Transverse colon (tissue), 4 donors: ENCODE measurements at regions not wholly inside any gene's neighbourhood (a gene's known extent, or its start where the extent isn't known, plus 50 kb on each side); places are given as distances from the start of the nearest gene placed in this dataset.
"Not testable (repeated sequence)": the region's sequence is repeated elsewhere in the genome, so short reads cannot be mapped to it uniquely, and the experiment has no call there.

Experiments
- POLR2AphosphoS5 ChIP-seq, 3 donors: sonication (generic); formaldehyde crosslinking; IDR thresholded peaks; one replicate each; pipeline ENCODE4 v1.6.1; 2016; ENCODE audit warnings: antibody characterized with exemption in 3 of 3
- TF ChIP-seq, protein P1 (sequence below), 5 experiments: fragments of 200-600 bp in 3 of 5; fragments of 450-650 bp in 2 of 5; sonication (generic) in 3 of 5; IDR thresholded peaks; 1 replicate in 2 of 5; 2 replicates in 3 of 5; pipeline ENCODE4 v1.5.1; 2016 to 2017; ENCODE audit warnings: antibody characterized with exemption in 5 of 5, inconsistent platforms in 3 of 5, mild to moderate bottlenecking in 2 of 5, moderate library complexity in 1 of 5

- TF ChIP-seq, protein P1, sequence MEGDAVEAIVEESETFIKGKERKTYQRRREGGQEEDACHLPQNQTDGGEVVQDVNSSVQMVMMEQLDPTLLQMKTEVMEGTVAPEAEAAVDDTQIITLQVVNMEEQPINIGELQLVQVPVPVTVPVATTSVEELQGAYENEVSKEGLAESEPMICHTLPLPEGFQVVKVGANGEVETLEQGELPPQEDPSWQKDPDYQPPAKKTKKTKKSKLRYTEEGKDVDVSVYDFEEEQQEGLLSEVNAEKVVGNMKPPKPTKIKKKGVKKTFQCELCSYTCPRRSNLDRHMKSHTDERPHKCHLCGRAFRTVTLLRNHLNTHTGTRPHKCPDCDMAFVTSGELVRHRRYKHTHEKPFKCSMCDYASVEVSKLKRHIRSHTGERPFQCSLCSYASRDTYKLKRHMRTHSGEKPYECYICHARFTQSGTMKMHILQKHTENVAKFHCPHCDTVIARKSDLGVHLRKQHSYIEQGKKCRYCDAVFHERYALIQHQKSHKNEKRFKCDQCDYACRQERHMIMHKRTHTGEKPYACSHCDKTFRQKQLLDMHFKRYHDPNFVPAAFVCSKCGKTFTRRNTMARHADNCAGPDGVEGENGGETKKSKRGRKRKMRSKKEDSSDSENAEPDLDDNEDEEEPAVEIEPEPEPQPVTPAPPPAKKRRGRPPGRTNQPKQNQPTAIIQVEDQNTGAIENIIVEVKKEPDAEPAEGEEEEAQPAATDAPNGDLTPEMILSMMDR (IDR thresholded peaks at IDR 0.05), result not testable (repeated sequence)
- not testable (repeated sequence) for TF ChIP-seq POLR2AphosphoS5 (IDR thresholded peaks at IDR 0.05)
These were observed 55.1 kb upstream of the SOX11 start for GRCh38 chr2:5637051-5637450.
